ENCODE measurements at regions not wholly inside any gene's neighbourhood (a gene's known extent, or its start where the extent isn't known, plus 50 kb on each side); places are given as distances from the start of the nearest gene placed in this dataset.

DNA sequence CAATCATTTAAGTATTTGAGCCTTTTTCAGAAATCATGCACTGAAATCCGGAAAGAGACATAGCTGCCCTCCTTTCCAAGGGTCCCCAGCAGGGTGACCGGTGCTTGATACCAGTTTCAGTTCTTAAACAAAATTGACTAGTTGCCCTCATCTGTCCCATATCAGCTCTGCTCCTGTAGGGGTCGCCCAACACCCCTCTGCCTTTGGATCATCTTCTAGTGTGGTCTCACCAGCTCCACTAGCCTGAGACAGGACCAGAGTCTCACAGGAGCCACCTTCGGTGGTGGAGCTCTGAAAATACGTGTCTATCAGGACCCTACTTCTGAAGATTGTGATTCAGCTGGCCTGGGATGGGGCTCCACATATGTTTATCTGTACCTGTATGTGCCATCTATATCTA lies 428.2 kb downstream of the ENC1 start:
- TF ChIP-seq, protein P1, sequence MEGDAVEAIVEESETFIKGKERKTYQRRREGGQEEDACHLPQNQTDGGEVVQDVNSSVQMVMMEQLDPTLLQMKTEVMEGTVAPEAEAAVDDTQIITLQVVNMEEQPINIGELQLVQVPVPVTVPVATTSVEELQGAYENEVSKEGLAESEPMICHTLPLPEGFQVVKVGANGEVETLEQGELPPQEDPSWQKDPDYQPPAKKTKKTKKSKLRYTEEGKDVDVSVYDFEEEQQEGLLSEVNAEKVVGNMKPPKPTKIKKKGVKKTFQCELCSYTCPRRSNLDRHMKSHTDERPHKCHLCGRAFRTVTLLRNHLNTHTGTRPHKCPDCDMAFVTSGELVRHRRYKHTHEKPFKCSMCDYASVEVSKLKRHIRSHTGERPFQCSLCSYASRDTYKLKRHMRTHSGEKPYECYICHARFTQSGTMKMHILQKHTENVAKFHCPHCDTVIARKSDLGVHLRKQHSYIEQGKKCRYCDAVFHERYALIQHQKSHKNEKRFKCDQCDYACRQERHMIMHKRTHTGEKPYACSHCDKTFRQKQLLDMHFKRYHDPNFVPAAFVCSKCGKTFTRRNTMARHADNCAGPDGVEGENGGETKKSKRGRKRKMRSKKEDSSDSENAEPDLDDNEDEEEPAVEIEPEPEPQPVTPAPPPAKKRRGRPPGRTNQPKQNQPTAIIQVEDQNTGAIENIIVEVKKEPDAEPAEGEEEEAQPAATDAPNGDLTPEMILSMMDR (IDR thresholded peaks at IDR 0.05): no peak
- TF ChIP-seq POLR2A (IDR thresholded peaks at IDR 0.05) (no peak), EP300 (IDR thresholded peaks at IDR 0.05) (no peak)

All from ovary (tissue), 3 donors.